Ascending aorta (tissue), 2 donors: ENCODE measurements at regions not wholly inside any gene's neighbourhood (a gene's known extent, or its start where the extent isn't known, plus 50 kb on each side); places are given as distances from the start of the nearest gene placed in this dataset.

Experiments
- DNase-seq, 2 donors: peaks; one replicate each; pipeline ENCODE4 v3.0.0-alpha.2; 2019; ENCODE audit warnings: low spot score in 2 of 2
- H3K27ac ChIP-seq, 2 donors: fragments of 200-600 bp; sonication (generic); one replicate each; pipeline ENCODE4 v1.5.1; 2016 to 2017; ENCODE audit warnings: mild to moderate bottlenecking in 1 of 2
- H3K27me3 ChIP-seq: fragments of 200-600 bp; sonication (generic); one replicate; pipeline ENCODE4 v1.5.1; 2017
- H3K36me3 ChIP-seq, 2 donors: fragments of 200-600 bp; sonication (generic); one replicate each; pipeline ENCODE4 v1.5.1; 2016
- H3K4me1 ChIP-seq, 2 donors: fragments of 200-600 bp; sonication (generic); one replicate each; pipeline ENCODE4 v1.5.1; 2016 to 2017; ENCODE audit warnings: mild to moderate bottlenecking in 1 of 2
- H3K4me3 ChIP-seq, 2 donors: fragments of 200-600 bp; sonication (generic); one replicate each; pipeline ENCODE4 v1.5.1; 2016 to 2017; ENCODE audit warnings: mild to moderate bottlenecking in 1 of 2
- H3K9me3 ChIP-seq, 2 donors: fragments of 200-600 bp; sonication (generic); one replicate each; pipeline ENCODE4 v1.5.1; 2016
- intact Hi-C: fragments of 100-400 bp; cut with DNase I; formaldehyde crosslinking; loops from one replicate; pipeline ENCODE4 v1.15.1; 2023
- TF ChIP-seq, protein P1 (sequence below), 3 experiments: fragments of 200-600 bp in 2 of 3; fragments of 450-650 bp in 1 of 3; sonication (generic) in 2 of 3; IDR thresholded peaks; one replicate each; pipeline ENCODE4 v1.5.1; 2016 to 2019; ENCODE audit warnings: antibody characterized with exemption in 3 of 3, mild to moderate bottlenecking in 1 of 3, moderate library complexity in 1 of 3

DNA sequence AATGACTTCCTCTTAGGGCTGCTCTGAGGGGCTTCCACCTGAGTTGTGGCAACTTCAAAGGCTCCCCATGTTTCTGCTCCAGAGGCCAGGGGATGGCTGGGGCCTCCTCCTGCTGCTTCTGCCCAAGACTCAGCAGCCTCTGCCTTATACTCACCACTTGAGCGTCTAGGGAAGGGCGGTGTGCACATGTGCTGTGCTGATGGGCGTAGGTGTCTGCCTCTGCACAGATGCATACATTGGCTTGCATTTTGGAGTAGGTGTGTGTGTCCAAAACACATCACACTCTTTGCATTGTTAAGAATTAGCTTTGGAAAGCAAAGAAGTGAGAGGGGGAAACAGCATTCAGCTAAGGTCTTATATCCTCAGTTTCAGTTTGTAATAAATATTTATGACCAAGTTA is 85.2 kb downstream of the EN1 start:
- intact Hi-C loops = no loop called here
- Histone ChIP-seq H3K4me3 (no peak overlapping the region), H3K9me3 (no peaks in the 10 kb centered on the region), H3K4me1 (no peaks in the 10 kb centered on the region), H3K27ac (no peak overlapping the region), H3K27me3 (no peaks in the 10 kb centered on the region), H3K36me3 (no peaks in the 10 kb centered on the region)
- TF ChIP-seq, protein P1, sequence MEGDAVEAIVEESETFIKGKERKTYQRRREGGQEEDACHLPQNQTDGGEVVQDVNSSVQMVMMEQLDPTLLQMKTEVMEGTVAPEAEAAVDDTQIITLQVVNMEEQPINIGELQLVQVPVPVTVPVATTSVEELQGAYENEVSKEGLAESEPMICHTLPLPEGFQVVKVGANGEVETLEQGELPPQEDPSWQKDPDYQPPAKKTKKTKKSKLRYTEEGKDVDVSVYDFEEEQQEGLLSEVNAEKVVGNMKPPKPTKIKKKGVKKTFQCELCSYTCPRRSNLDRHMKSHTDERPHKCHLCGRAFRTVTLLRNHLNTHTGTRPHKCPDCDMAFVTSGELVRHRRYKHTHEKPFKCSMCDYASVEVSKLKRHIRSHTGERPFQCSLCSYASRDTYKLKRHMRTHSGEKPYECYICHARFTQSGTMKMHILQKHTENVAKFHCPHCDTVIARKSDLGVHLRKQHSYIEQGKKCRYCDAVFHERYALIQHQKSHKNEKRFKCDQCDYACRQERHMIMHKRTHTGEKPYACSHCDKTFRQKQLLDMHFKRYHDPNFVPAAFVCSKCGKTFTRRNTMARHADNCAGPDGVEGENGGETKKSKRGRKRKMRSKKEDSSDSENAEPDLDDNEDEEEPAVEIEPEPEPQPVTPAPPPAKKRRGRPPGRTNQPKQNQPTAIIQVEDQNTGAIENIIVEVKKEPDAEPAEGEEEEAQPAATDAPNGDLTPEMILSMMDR (IDR thresholded peaks at IDR 0.05) = no peak
- DNase-seq = no peak

DNA sequence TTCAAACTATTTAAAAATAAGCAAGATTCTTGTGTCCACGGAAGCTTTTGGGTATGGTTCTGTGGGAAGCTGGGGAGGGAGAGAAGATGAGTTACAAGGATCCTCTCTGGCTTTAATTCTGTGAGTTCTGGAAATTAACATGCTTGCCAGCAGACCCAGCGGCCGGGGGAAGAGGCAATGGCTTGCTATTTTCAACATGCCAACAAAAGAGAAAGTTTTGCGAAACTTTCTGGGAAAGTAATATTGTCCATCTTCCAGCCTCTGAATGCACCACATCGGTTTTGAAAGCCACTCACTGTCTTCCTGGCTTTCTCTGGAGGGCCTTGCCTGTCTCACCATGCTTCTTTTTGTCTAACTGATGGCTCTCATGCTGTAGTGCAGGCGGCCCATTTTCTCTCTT is 85.7 kb downstream of the EN1 start:
- no peaks in the 10 kb centered on the region for H3K36me3 ChIP-seq
- no peak for DNase-seq
- H3K27ac ChIP-seq = no peak overlapping the region
- H3K4me1 ChIP-seq = no peaks in the 10 kb centered on the region
- intact Hi-C loops = no loop called here
- H3K27me3 ChIP-seq = no peaks in the 10 kb centered on the region
- no peaks in the 10 kb centered on the region for H3K9me3 ChIP-seq
- TF ChIP-seq, protein P1 (IDR thresholded peaks at IDR 0.05) = no peak
- no peak overlapping the region for H3K4me3 ChIP-seq

DNA sequence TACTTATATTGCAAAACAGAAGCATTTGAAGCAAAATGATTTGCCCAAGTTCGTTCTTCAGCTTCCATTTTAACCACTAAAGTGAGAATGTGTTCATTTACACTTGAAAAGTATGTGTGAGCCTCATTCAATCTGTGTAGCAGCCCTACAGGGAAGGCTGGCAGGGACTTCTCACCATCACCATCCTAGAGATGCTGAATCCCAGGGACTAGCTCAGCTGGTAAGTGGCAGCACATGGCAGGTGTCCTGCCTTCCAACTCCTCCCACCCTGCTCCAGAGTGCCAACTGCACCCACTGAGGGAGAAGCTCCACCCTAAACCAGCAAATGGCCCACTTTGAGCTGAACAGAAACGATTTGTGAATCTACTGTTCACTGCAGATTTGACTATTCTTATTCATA is 91.5 kb downstream of the EN1 start:
- Histone ChIP-seq H3K27ac (no peak overlapping the region), H3K36me3 (no peaks in the 10 kb centered on the region), H3K4me3 (no peak overlapping the region), H3K9me3 (no peaks in the 10 kb centered on the region), H3K27me3 (no peaks in the 10 kb centered on the region), H3K4me1 (no peaks in the 10 kb centered on the region)
- intact Hi-C loops = no loop called here
- TF ChIP-seq, protein P1 (IDR thresholded peaks at IDR 0.05) = no peak
- DNase-seq = no peak

DNA sequence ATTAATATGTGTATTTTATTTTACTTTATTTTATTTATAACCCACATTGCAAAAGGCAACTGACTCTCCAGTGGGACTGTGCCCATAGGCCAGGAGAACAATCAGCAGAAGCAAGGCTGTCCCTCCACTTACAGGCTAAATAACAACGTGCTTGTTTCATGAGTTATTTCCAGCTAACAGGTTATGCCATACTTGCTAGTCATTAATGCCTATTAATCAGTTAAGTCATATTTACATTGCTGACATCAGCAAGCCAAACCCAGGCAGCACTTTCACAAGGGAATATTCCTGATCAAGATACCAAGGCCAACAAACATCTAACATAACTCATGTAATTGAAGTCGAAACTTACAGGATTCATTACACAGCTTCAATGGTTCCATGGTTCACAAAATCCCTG is 92.1 kb downstream of the EN1 start:
- intact Hi-C loops = no loop called here
- Histone ChIP-seq H3K27me3 (no peaks in the 10 kb centered on the region), H3K9me3 (no peaks in the 10 kb centered on the region), H3K36me3 (no peaks in the 10 kb centered on the region), H3K4me3 (no peak overlapping the region), H3K27ac (no peak overlapping the region), H3K4me1 (no peaks in the 10 kb centered on the region)
- TF ChIP-seq, protein P1 (IDR thresholded peaks at IDR 0.05) = no peak
- no peak for DNase-seq

DNA sequence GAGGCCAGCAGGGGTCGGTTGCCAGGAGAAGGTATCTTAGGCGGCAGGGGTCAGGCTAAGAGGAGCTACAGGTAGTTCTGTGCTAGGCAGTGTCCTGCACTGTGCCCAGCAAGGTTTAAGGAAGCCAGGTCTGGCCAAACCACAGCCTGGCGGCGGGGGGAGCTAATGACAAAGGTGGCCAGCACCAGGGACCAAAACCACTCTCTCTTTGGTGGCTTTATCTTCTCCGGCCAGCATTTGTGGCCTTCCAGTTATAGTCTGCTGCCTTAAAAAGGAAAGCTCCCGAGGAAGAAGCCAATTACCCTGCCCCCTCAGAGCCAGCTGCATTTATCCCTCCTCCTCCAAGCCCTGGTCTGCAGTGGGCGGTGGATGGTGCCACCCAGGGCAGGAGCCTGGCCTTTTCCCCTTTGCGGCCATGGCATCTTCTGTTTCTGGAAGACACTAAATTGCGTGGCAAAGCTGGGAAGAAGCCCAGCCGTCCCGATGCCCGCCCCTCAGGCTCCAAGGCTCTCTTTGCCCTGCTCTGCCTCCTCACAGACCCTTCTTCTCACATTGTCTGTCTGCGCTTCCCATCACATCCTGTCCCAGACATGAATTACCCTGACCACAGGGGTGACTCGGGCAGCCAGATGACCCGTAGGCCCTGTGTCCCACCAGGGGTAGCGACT is 94.6 kb downstream of the EN1 start:
- Histone ChIP-seq H3K9me3 (no peaks in the 10 kb centered on the region), H3K4me1 (no peaks in the 10 kb centered on the region), H3K4me3 (no peak overlapping the region), H3K27me3 (no peaks in the 10 kb centered on the region), H3K36me3 (no peaks in the 10 kb centered on the region), H3K27ac (no peak overlapping the region)
- no peak for DNase-seq
- TF ChIP-seq, protein P1 (IDR thresholded peaks at IDR 0.05) = no peak
- intact Hi-C loops = no loop called here
